SK-N-SH (cell line): ENCODE measurements at regions not wholly inside any gene's neighbourhood (a gene's known extent, or its start where the extent isn't known, plus 50 kb on each side); places are given as distances from the start of the nearest gene placed in this dataset.
"Not testable (repeated sequence)": the region's sequence is repeated elsewhere in the genome, so short reads cannot be mapped to it uniquely, and the experiment has no call there.

Source experiments
- CTCF ChIA-PET: fragments of 300-600, 350-600 bp; formaldehyde crosslinking; extraction: SDS; loops from one replicate; lab custom pipeline; 2021; lab: Yijun Ruan, JAX
- POLR2A ChIA-PET: fragments of 350-600 bp; sonication (Branson Sonifier 250); formaldehyde crosslinking; extraction: SDS; loops from one replicate; lab custom pipeline; 2020; ENCODE audit warnings: antibody characterized with exemption, inconsistent platforms; lab: Yijun Ruan, JAX
- DNase-seq: peaks from one replicate; pipeline ENCODE4 v3.0.0; 2012
- H2AFZ ChIP-seq: fragments of 200-600 bp; sonication (generic); 2 replicates; pipeline ENCODE4 v1.8.1; 2016; ENCODE audit warnings: antibody characterized with exemption, mild to moderate bottlenecking, low read depth
- H3F3A ChIP-seq: fragments of 200-600 bp; sonication (generic); replicated peaks from 2 replicates; pipeline ENCODE3; 2016; ENCODE audit warnings: antibody characterized with exemption, mild to moderate bottlenecking; ENCODE audit not compliant: insufficient read depth
- H3K27ac ChIP-seq, 2 experiments: fragments of 200-500 bp in 1 of 2; fragments of 200-600 bp in 1 of 2; sonication (Bioruptor generic) in 1 of 2; sonication (generic), shearing (Covaris generic) in 1 of 2; 2 replicates each; pipeline versions ENCODE4 v1.5.1 to v1.6.1; 2014 to 2016; ENCODE audit warnings: low read depth in 2 of 2, inconsistent platforms in 1 of 2, low read length in 1 of 2, mild to moderate bottlenecking in 1 of 2, mixed read lengths in 1 of 2
- H3K27me3 ChIP-seq: fragments of 200-600 bp; sonication (generic), shearing (Covaris generic); 2 replicates; pipeline ENCODE4 v1.6.1; 2016; ENCODE audit warnings: mixed run types; ENCODE audit not compliant: insufficient read depth
- H3K36me3 ChIP-seq, 2 experiments: fragments of 200-500 bp in 1 of 2; fragments of 200-600 bp in 1 of 2; sonication (Bioruptor generic) in 1 of 2; sonication (generic) in 1 of 2; replicated peaks in 1 of 2; 2 replicates each; pipeline versions ENCODE3 to v1.5.1; 2014 to 2016; ENCODE audit warnings: low read length in 1 of 2, mild to moderate bottlenecking in 1 of 2; ENCODE audit not compliant: insufficient read depth in 2 of 2, control insufficient read depth in 1 of 2
- H3K4me1 ChIP-seq, 2 experiments: fragments of 200-500 bp in 1 of 2; fragments of 200-600 bp in 1 of 2; sonication (Bioruptor generic) in 1 of 2; sonication (generic), shearing (Covaris generic) in 1 of 2; 2 replicates each; pipeline versions ENCODE4 v1.5.1 to v1.6.1; 2014 to 2016; ENCODE audit warnings: low read depth in 1 of 2, low read length in 1 of 2, mixed run types in 1 of 2; ENCODE audit not compliant: insufficient read depth in 2 of 2, control insufficient read depth in 1 of 2
- H3K4me2 ChIP-seq: fragments of 200-600 bp; sonication (generic), shearing (Covaris generic); 2 replicates; pipeline ENCODE4 v1.6.1; 2017; ENCODE audit warnings: mixed run types
- H3K4me3 ChIP-seq, 2 experiments: fragments of 200-500 bp in 1 of 2; fragments of 200-600 bp in 1 of 2; sonication (Bioruptor generic) in 1 of 2; sonication (generic), shearing (Covaris generic) in 1 of 2; 2 replicates each; pipeline versions ENCODE4 v1.5.1 to v1.8.1; 2014 to 2016; ENCODE audit warnings: low read depth in 2 of 2, inconsistent platforms in 1 of 2, low read length in 1 of 2, mild to moderate bottlenecking in 1 of 2, mixed read lengths in 1 of 2, moderate library complexity in 1 of 2
- H3K79me2 ChIP-seq: fragments of 200-600 bp; sonication (generic); 2 replicates; pipeline ENCODE4 v1.8.1; 2017; ENCODE audit warnings: mild to moderate bottlenecking; ENCODE audit not compliant: insufficient read depth
- H3K9ac ChIP-seq: fragments of 200-600 bp; sonication (generic); 2 replicates; pipeline ENCODE4 v1.6.1; 2017; ENCODE audit warnings: mixed run types
- H3K9me2 ChIP-seq: fragments of 200-600 bp; sonication (generic); 2 replicates; pipeline ENCODE4 v1.6.1; 2017; ENCODE audit warnings: mixed run types
- H3K9me3 ChIP-seq: fragments of 200-600 bp; sonication (generic); 2 replicates; pipeline ENCODE4 v1.6.1; 2017; ENCODE audit warnings: mixed run types, mild to moderate bottlenecking, moderate library complexity
- H4K20me1 ChIP-seq: fragments of 200-600 bp; sonication (generic); 2 replicates; pipeline ENCODE4 v1.6.1; 2017; ENCODE audit warnings: mild to moderate bottlenecking, mixed run types; ENCODE audit not compliant: insufficient read depth
- MAX ChIP-seq: IDR thresholded peaks from 2 replicates; pipeline ENCODE4 v1.4.0; 2012; ENCODE audit warnings: low read depth
- MXI1 ChIP-seq: IDR thresholded peaks from 2 replicates; pipeline ENCODE4 v1.6.1; 2012; ENCODE audit warnings: mild to moderate bottlenecking, low read depth, low read length, improper control_type of control experiment
- NRF1 ChIP-seq: IDR thresholded peaks from 2 replicates; pipeline ENCODE4 v1.6.1; 2012; ENCODE audit warnings: low read depth, mild to moderate bottlenecking, low read length
- RAD21 ChIP-seq: IDR thresholded peaks from 2 replicates; pipeline ENCODE4 v1.6.1; 2012; ENCODE audit warnings: mild to moderate bottlenecking, low read length
- REST ChIP-seq: IDR thresholded peaks from 2 replicates; pipeline ENCODE4 v1.6.1; 2012; ENCODE audit warnings: mild to moderate bottlenecking, low read depth, low read length, moderate library complexity
- RFX5 ChIP-seq: IDR thresholded peaks from 2 replicates; pipeline ENCODE4 v1.6.1; 2012; ENCODE audit warnings: mild to moderate bottlenecking, improper control_type of control experiment, low read length
- RXRA ChIP-seq: IDR thresholded peaks from 2 replicates; pipeline ENCODE4 v1.4.0; 2012; ENCODE audit warnings: low read depth, mild to moderate bottlenecking, borderline replicate concordance
- TCF12 ChIP-seq: IDR thresholded peaks from 2 replicates; pipeline ENCODE4 v1.4.0; 2012
- WGBS: methylation state at CpG from one replicate; pipeline ENCODE4 v1.1.6; 2017; ENCODE audit warnings: low lambda C conversion rate; 5-methylcytosine and 5-hydroxymethylcytosine counted together

GRCh38 chr1:5769146-5769545 lies 223.1 kb downstream of the NPHP4 start:
- Histone ChIP-seq H3K4me3 (no peak overlapping the region), H4K20me1 (no peaks in the 10 kb centered on the region), H3K9me3 (no peaks in the 10 kb centered on the region), H3K27ac (no peak overlapping the region), H3K79me2 (no peaks in the 10 kb centered on the region), H3K27me3 (no peaks in the 10 kb centered on the region), H3K9ac (no peak overlapping the region), H2AFZ (no peak overlapping the region), H3K9me2 (no peaks in the 10 kb centered on the region), H3K36me3 (no peaks in the 10 kb centered on the region), H3K4me2 (no peak overlapping the region), H3K4me1 (peaks cover 0 to 56% of the 10 kb centered on the region in 2 experiments; a peak in 1 of 4 replicates), H3F3A (no peaks in the 10 kb centered on the region)
- TF ChIP-seq RFX5 (no peak), REST (no peak), MAX (no peak), TCF12 (no peak)
- ChIA-PET POLR2A (no interaction called here), CTCF (interaction anchor here (0.7 to 1.6 kb wide), 2 partner anchors 24 to 133 kb away, joined by 3 to 8 read pairs; no protein-coding TSS in a partner anchor)
- no peak for DNase-seq
- WGBS: 44% methylated on average over 3 of the region's 7 CpGs

GRCh38 chr1:5768014-5768413 lies 224.2 kb downstream of the NPHP4 start:
- Histone ChIP-seq H4K20me1 (no peaks in the 10 kb centered on the region), H3K27me3 (no peaks in the 10 kb centered on the region), H3K27ac (no peak overlapping the region), H3K9me3 (no peaks in the 10 kb centered on the region), H3K4me3 (no peak overlapping the region), H3K36me3 (no peaks in the 10 kb centered on the region), H2AFZ (no peak overlapping the region), H3F3A (no peaks in the 10 kb centered on the region), H3K9ac (no peak overlapping the region), H3K9me2 (no peaks in the 10 kb centered on the region), H3K4me2 (no peak overlapping the region), H3K79me2 (no peaks in the 10 kb centered on the region), H3K4me1 (peaks cover 0 to 48% of the 10 kb centered on the region in 2 experiments; a peak in 1 of 4 replicates)
- POLR2A ChIA-PET: no interaction called here
- DNase-seq: no peak
- CTCF ChIA-PET: interaction anchor here (0.7 kb wide), 1 partner anchor 12 kb away, joined by 4 read pairs; no protein-coding TSS in a partner anchor
- 49% methylated on average over 9 of the region's 10 CpGs for WGBS
- no peak for TF ChIP-seq NRF1
- TF ChIP-seq RAD21: no peak
- TF ChIP-seq RXRA: no peak
- no peak for TF ChIP-seq MXI1

GRCh38 chr1:5766996-5767395 lies 225.2 kb downstream of the NPHP4 start:
- H3K4me2 ChIP-seq, H4K20me1 ChIP-seq, H3K9me3 ChIP-seq, H3F3A ChIP-seq, H3K4me3 ChIP-seq, H2AFZ ChIP-seq, H3K36me3 ChIP-seq, POLR2A ChIA-PET, DNase-seq, H3K9ac ChIP-seq, H3K27me3 ChIP-seq, H3K79me2 ChIP-seq, H3K9me2 ChIP-seq, H3K27ac ChIP-seq: not testable (repeated sequence)
- peaks cover 0 to 48% of the 10 kb centered on the region in 2 experiments; a peak in 1 of 4 replicates for H3K4me1 ChIP-seq
- WGBS: 65% methylated on average over 9 of the region's 12 CpGs
- CTCF ChIA-PET: interaction anchor here (0.6 kb wide), 1 partner anchor 1243 kb away, joined by 3 read pairs; no protein-coding TSS in a partner anchor
